ENCODE measurements at regions not wholly inside any gene's neighbourhood (a gene's known extent, or its start where the extent isn't known, plus 50 kb on each side); places are given as distances from the start of the nearest gene placed in this dataset.

DNA sequence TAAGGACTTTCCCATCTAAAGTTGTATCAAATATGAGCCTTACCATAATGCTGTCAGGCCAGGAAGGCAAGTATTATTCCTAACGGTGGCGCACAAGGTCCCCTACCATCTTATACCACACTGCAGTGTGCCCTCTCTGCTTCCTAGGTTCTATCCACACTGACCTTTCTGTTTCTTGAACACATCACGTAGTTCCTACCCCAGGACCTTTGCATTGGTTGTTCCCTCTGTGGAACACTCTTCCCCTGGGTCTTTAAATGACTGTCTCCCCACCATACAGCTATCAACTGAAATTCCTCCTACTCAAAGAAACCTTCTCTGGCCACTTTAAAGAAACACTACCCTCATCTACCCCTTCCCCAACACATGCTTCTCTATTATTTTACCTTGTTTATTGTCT lies 104.5 kb upstream of the SPACA1 start:
- FAIRE-seq (no peak), ATAC-seq (no peak), DNase-seq (ENCODE audit: low spot score) (no peak)
- intact Hi-C loops (cut with micrococcal nuclease; ENCODE audit: unreplicated experiment), result no loop called here
- H3K27me3 ChIP-seq (ENCODE audit: control insufficient read depth in 1 of 2, insufficient read depth in 2 of 2, low read length in 2 of 2), result no peaks in the 10 kb centered on the region
- in situ Hi-C loops (cut with HindIII; ENCODE audit: extremely low pct_ligation_motif_present, low pct_unique_long_range_greater_than_20kb), result loop anchor here (25.0 kb wide), 1 partner anchor 919 kb away; no protein-coding TSS in a partner anchor
- no peaks in the 10 kb centered on the region for H3K9me3 ChIP-seq (ENCODE audit: low read length)
- no TSS peak for BruUV-seq (replicated peaks)
- H4K20me1 ChIP-seq (ENCODE audit: insufficient read depth, low read length), result no peaks in the 10 kb centered on the region
- H3K4me3 ChIP-seq (replicated peaks in 1 of 3; ENCODE audit: insufficient read depth in 1 of 3, low read depth in 2 of 3, low read length in 3 of 3), result no peak overlapping the region
- H3K4me1 ChIP-seq (ENCODE audit: insufficient read depth, low read length), result peaks cover 11% of the 10 kb centered on the region
- no peak for TF ChIP-seq HNRNPLL (IDR thresholded peaks at IDR 0.05; ENCODE audit: low read depth, low read length, poor library complexity, severe bottlenecking)
- no peak for TF ChIP-seq ZNF44 (CRISPR knock-in tag; IDR thresholded peaks at IDR 0.05)
- TF ChIP-seq, protein P1, sequence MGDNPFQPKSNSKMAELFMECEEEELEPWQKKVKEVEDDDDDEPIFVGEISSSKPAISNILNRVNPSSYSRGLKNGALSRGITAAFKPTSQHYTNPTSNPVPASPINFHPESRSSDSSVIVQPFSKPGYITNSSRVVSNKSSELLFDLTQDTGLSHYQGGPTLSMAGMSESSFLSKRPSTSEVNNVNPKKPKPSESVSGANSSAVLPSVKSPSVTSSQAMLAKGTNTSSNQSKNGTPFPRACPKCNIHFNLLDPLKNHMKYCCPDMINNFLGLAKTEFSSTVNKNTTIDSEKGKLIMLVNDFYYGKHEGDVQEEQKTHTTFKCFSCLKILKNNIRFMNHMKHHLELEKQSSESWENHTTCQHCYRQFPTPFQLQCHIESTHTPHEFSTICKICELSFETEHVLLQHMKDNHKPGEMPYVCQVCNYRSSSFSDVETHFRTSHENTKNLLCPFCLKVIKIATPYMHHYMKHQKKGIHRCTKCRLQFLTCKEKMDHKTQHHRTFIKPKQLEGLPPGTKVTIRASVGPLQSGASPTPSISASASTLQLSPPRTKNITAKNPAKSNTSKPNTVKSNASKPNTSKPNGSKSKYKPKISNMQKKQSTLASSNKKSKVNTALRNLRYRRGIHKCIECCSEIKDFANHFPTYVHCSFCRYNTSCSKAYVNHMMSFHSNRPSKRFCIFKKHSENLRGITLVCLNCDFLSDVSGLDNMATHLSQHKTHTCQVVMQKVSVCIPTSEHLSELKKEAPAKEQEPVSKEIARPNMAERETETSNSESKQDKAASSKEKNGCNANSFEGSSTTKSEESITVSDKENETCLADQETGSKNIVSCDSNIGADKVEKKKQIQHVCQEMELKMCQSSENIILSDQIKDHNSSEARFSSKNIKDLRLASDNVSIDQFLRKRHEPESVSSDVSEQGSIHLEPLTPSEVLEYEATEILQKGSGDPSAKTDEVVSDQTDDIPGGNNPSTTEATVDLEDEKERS (CRISPR knock-in tag; IDR thresholded peaks at IDR 0.05), result no peak
- TF ChIP-seq ZSCAN31 (CRISPR knock-in tag; IDR thresholded peaks at IDR 0.05; ENCODE audit: low read depth), result no peak
- TF ChIP-seq CHCHD3 (CRISPR knock-in tag; IDR thresholded peaks at IDR 0.05), result no peak
- TF ChIP-seq, protein P2, sequence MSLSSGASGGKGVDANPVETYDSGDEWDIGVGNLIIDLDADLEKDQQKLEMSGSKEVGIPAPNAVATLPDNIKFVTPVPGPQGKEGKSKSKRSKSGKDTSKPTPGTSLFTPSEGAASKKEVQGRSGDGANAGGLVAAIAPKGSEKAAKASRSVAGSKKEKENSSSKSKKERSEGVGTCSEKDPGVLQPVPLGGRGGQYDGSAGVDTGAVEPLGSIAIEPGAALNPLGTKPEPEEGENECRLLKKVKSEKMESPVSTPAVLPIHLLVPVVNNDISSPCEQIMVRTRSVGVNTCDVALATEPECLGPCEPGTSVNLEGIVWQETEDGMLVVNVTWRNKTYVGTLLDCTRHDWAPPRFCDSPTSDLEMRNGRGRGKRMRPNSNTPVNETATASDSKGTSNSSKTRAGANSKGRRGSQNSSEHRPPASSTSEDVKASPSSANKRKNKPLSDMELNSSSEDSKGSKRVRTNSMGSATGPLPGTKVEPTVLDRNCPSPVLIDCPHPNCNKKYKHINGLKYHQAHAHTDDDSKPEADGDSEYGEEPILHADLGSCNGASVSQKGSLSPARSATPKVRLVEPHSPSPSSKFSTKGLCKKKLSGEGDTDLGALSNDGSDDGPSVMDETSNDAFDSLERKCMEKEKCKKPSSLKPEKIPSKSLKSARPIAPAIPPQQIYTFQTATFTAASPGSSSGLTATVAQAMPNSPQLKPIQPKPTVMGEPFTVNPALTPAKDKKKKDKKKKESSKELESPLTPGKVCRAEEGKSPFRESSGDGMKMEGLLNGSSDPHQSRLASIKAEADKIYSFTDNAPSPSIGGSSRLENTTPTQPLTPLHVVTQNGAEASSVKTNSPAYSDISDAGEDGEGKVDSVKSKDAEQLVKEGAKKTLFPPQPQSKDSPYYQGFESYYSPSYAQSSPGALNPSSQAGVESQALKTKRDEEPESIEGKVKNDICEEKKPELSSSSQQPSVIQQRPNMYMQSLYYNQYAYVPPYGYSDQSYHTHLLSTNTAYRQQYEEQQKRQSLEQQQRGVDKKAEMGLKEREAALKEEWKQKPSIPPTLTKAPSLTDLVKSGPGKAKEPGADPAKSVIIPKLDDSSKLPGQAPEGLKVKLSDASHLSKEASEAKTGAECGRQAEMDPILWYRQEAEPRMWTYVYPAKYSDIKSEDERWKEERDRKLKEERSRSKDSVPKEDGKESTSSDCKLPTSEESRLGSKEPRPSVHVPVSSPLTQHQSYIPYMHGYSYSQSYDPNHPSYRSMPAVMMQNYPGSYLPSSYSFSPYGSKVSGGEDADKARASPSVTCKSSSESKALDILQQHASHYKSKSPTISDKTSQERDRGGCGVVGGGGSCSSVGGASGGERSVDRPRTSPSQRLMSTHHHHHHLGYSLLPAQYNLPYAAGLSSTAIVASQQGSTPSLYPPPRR (CRISPR knock-in tag; IDR thresholded peaks at IDR 0.05; ENCODE audit: borderline replicate concordance), result no peak
- no peak for TF ChIP-seq ZNF598 (CRISPR knock-in tag; IDR thresholded peaks at IDR 0.05; ENCODE audit: borderline replicate concordance)
- no peak for TF ChIP-seq MAFF (IDR thresholded peaks at IDR 0.05; ENCODE audit: low read depth, low read length)
- TF ChIP-seq SP2 (CRISPR knock-in tag; IDR thresholded peaks at IDR 0.05), result no peak
- TF ChIP-seq ZNF235 (CRISPR knock-in tag; IDR thresholded peaks at IDR 0.05; ENCODE audit: borderline replicate concordance), result no peak
- TF ChIP-seq, protein P3, sequence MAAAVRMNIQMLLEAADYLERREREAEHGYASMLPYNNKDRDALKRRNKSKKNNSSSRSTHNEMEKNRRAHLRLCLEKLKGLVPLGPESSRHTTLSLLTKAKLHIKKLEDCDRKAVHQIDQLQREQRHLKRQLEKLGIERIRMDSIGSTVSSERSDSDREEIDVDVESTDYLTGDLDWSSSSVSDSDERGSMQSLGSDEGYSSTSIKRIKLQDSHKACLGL (CRISPR knock-in tag; IDR thresholded peaks at IDR 0.05), result no peak
- no peak overlapping the region for H3K9ac ChIP-seq (ENCODE audit: insufficient read depth, low read depth, low read length)
- H3K79me2 ChIP-seq (ENCODE audit: insufficient read depth, low read length), result no peaks in the 10 kb centered on the region
- 63% methylated on average over 3 of the region's 3 CpGs for WGBS (ENCODE audit: low lambda C conversion rate)
- no peak overlapping the region for H3K27ac ChIP-seq (ENCODE audit: extremely low read length, insufficient read depth, low read length)
- H3K36me3 ChIP-seq (replicated peaks in 1 of 2; ENCODE audit: control insufficient read depth in 1 of 2, insufficient read depth in 2 of 2, low read length in 2 of 2), result no peaks in the 10 kb centered on the region
- H3K4me2 ChIP-seq (ENCODE audit: low read depth, low read length), result no peak overlapping the region
- H2AFZ ChIP-seq (ENCODE audit: low read length), result no peak overlapping the region
- CTCF ChIA-PET (ENCODE audit: low intra/inter-chr PET ratio, low total read pairs), result no interaction called here
- POLR2A ChIA-PET, result no interaction called here
